Stimulated activated naive CD8-positive, alpha-beta T cell treated with anti-CD3 and anti-CD28 coated beads, Interleukin-15, Interleukin-2, amounts not matched to agents 100 U/mL and 50 U/mL, for 24 hours (primary cell): ENCODE measurements at regions not wholly inside any gene's neighbourhood (a gene's known extent, or its start where the extent isn't known, plus 50 kb on each side); places are given as distances from the start of the nearest gene placed in this dataset.
"Not testable (repeated sequence)": the region's sequence is repeated elsewhere in the genome, so short reads cannot be mapped to it uniquely, and the experiment has no call there.

Source experiments
- ATAC-seq: fragments of 150-1000 bp; cut with Tn5 transposase; one replicate; pipeline ENCODE4 v1.10.0; 2021
- DNase-seq: peaks from one replicate; pipeline ENCODE4 v3.0.0; 2021

- not testable (repeated sequence) for ATAC-seq, DNase-seq
Observed at GRCh38 chr9:41839786-41840185, 289.4 kb downstream of the CNTNAP3B start.

- not testable (repeated sequence) for DNase-seq, ATAC-seq
Observed at GRCh38 chr9:41838953-41839352, 290.3 kb downstream of the CNTNAP3B start.

GRCh38 chr9:41838562-41838851, 290.7 kb downstream of the CNTNAP3B start:
- not testable (repeated sequence) for ATAC-seq, DNase-seq

GRCh38 chr9:41837684-41838561, 291.3 kb downstream of the CNTNAP3B start:
- ATAC-seq, DNase-seq: not testable (repeated sequence)

GRCh38 chr9:41833108-41833507, 296.1 kb downstream of the CNTNAP3B start:
- not testable (repeated sequence) for ATAC-seq, DNase-seq

GRCh38 chr9:41824723-41825122, 304.5 kb downstream of the CNTNAP3B start:
- ATAC-seq, DNase-seq: not testable (repeated sequence)

- ATAC-seq, DNase-seq: not testable (repeated sequence)
Observed at GRCh38 chr9:41802706-41803105, 326.5 kb downstream of the CNTNAP3B start.

- DNase-seq, ATAC-seq: not testable (repeated sequence)
Observed at GRCh38 chr9:41798684-41799083, 330.5 kb downstream of the CNTNAP3B start.

- ATAC-seq, DNase-seq: not testable (repeated sequence)
Observed at GRCh38 chr9:41790719-41791363, 338.4 kb downstream of the CNTNAP3B start.

GRCh38 chr9:41790007-41790406, 339.2 kb downstream of the CNTNAP3B start:
- not testable (repeated sequence) for DNase-seq, ATAC-seq

- DNase-seq, ATAC-seq: not testable (repeated sequence)
Observed at GRCh38 chr9:41789387-41789786, 339.8 kb downstream of the CNTNAP3B start.

GRCh38 chr9:41787951-41788350, 341.3 kb downstream of the CNTNAP3B start:
- not testable (repeated sequence) for ATAC-seq, DNase-seq

- not testable (repeated sequence) for ATAC-seq, DNase-seq
Observed at GRCh38 chr9:41787270-41787669, 342.0 kb downstream of the CNTNAP3B start.

GRCh38 chr9:41784006-41784405, 345.2 kb downstream of the CNTNAP3B start:
- DNase-seq, ATAC-seq: not testable (repeated sequence)

GRCh38 chr9:41783070-41783810, 346.0 kb downstream of the CNTNAP3B start:
- not testable (repeated sequence) for ATAC-seq, DNase-seq

- ATAC-seq, DNase-seq: not testable (repeated sequence)
Observed at GRCh38 chr9:41781899-41782298, 347.3 kb downstream of the CNTNAP3B start.

GRCh38 chr9:41779897-41780406, 349.3 kb downstream of the CNTNAP3B start:
- not testable (repeated sequence) for ATAC-seq, DNase-seq

GRCh38 chr9:41779192-41779591, 350.0 kb downstream of the CNTNAP3B start:
- not testable (repeated sequence) for DNase-seq, ATAC-seq

- not testable (repeated sequence) for ATAC-seq, DNase-seq
Observed at GRCh38 chr9:41778535-41779071, 350.6 kb downstream of the CNTNAP3B start.

- not testable (repeated sequence) for DNase-seq, ATAC-seq
Observed at GRCh38 chr9:41777536-41777935, 351.7 kb downstream of the CNTNAP3B start.

- not testable (repeated sequence) for DNase-seq, ATAC-seq
Observed at GRCh38 chr9:41772541-41772940, 356.7 kb downstream of the CNTNAP3B start.
